Activated CD8-positive, alpha-beta memory T cell treated with anti-CD3 and anti-CD28 coated beads for 4 hours (primary cell): ENCODE measurements at regions not wholly inside any gene's neighbourhood (a gene's known extent, or its start where the extent isn't known, plus 50 kb on each side); places are given as distances from the start of the nearest gene placed in this dataset.
"Not testable (repeated sequence)": the region's sequence is repeated elsewhere in the genome, so short reads cannot be mapped to it uniquely, and the experiment has no call there.

ENCODE experiments used
- DNase-seq, 2 donors: peaks; one replicate each; pipeline ENCODE4 v3.0.0-alpha.2; 2020; ENCODE audit warnings: low read depth in 2 of 2

- DNase-seq, result no peak
These were observed 138.4 kb upstream of the LSM14A start for GRCh38 chr19:34033880-34034279.

GRCh38 chr19:34034318-34034846 lies 137.9 kb upstream of the LSM14A start:
- DNase-seq, result no peak

- peak; percentile 28 to 35 for DNase-seq
These were observed 130.3 kb upstream of the LSM14A start for GRCh38 chr19:34041925-34042521.

DNA sequence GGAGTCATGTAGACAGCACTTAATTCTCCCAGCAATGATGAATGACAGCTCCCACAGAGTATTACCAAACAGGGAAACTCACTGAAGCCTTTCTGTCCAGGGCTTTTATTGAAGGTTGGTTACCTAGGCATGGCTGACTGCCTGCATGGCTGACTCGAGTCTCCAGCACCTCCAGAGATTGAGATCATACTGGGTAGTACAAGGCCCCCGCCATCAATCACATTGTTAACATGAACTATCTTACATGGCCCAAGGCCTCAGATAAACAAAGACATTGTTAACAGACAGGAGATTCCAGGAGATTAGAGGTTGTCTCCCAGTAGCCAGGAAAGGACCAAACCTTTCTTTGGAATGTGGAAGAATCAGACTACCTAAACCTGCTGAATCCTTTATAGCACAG lies 128.3 kb upstream of the LSM14A start:
- no peak for DNase-seq

GRCh38 chr19:34049944-34050343 lies 122.4 kb upstream of the LSM14A start:
- no peak for DNase-seq

DNA sequence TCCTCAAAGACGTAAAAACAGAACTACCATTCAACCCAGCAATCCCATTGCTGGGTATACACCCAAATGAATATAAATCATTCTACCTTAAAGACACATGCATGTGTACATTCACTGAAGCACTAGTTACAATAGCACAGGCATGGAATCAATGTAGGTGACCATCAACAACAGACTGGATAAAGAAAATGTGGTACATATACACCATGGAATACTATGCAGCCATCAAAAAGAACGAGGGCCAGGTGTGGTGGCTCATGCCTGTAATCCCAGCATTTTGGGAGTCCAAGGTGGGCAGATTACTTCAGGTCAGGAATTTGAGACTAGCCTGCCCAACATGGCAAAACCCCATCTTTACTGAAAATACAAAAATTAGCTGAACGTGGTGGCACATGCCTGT lies 121.9 kb upstream of the LSM14A start:
- not testable (repeated sequence) for DNase-seq

DNA sequence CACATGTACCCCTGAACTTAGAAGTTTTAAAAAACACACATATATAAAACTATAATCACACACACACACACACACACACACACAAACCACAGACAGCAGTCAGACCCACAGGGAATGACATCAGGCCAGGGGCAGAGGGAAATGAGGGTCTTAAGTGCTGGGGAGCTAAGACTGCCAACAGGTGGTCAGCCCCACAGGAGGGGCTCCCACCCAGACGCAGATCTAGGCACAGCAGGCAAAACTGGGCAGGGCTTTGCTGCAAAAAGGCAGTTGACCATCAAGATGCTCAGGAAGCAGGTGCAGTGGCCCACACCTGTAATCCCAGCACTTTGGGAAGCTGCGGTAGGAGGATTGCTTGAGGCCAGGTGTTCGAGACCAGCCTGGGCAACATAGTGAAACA lies 121.0 kb upstream of the LSM14A start:
- no peak for DNase-seq

DNA sequence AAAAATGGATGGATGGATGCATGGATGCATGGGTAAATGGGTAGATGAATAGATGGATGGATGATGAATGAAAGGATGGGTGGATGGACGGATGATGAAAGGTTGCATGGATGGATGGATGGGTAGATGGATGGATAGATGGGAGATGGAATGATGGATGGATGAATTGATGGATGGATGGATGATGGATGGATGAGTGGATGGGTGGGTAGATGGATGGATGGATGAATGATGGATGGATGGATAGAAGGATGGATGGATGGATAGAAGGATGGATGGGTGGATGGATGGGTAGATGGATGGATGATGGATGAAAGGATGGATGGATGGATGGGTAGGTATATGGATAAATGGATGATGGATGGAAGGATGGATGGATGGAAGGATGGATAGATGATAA lies 115.1 kb upstream of the LSM14A start:
- no peak for DNase-seq

- DNase-seq, result no peak
These were observed 106.2 kb upstream of the LSM14A start for GRCh38 chr19:34066007-34066643.

DNA sequence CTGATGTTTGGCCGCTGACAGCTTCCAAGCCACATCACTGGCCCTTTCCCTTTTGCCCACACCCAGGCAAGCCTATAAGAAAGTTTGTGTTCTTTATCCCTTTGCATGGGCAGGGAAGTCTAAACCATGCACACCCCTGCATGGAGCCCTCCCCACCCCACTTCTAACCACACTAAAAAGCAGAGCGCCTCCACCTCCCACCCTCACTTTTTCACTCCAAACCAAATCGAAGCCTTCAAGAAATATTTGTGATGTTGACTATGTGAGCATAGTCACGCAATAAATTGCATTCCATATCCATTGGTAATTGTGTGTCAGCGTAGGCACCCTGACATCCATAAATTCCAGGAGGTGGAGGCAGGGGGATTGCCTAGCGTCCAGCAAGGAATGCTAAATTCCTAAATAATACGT lies 104.4 kb upstream of the LSM14A start:
- DNase-seq, result no peak

GRCh38 chr19:34075661-34076091 lies 96.6 kb upstream of the LSM14A start:
- no peak for DNase-seq

DNA sequence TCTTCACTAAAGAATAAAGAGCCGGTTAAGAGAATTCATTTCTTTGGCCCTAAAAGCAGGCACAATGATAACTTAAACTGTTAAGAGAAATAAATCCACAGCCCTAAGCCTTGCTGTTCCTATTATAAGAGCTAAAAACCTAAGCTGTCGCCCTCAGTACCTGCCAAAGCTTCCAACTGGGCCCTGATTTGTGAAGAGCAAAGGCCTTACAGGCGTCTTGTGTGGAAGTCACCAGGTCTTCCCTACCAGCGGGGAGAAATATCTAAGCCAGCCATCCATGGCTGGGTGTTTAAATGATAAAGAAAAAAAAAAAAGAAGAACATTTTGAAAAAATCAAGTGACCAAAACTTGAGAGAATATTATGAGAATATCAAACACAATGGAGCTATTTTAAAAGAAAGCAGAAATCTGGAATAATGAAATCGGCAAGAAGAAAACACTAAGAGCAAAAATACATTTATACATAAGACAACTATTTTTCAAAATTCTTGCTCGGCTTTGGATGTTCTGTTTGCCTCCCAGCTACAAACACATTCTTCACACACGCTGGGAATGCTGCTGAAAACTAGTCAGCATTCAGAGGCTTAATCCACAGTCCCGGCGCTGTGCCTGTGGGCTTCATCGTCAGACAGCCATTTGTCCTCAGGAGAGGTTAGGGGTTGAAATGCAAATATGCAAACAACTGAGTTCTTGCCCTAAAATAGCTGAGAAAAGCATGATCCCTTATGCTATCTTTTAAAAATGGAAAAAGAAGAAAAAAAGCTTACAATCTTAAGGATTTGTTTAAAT lies 89.8 kb upstream of the LSM14A start:
- no peak for DNase-seq

DNA sequence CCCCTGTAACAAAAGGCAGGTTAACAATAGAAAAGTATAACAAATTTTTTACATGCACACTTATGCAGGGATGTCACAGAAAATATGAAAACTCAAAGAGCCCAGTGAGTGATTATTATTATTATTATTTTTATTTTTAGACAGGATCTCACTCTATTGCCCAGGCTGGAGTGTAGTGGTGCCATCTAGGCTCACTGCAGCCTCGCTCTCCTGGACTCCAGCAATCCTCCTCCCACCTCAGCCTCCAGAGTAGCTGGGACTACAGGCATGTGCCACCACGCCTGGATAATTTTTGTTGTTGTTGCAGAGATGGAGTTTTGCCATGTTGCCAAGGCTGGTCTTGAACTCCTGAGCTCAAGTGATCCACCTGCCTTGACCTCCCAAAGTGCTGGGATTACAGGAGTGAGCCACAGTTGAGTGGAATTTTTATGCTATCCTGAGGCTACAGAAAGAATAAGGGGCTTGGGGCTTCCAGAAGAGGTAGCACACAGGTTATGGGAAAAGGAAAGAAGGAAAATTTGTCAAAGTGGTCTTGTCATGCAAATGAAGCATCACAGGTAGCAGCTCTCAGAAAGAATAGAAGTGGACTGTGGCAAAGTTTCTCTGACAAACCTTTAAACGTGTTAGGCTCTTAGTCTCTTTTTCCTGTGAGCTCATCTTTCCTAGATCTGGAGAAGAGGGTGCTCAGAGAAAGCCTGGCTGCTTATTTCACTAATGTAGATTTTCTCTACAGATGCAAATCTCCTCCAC lies 87.7 kb upstream of the LSM14A start:
- no peak for DNase-seq

GRCh38 chr19:34085336-34085735 lies 87.0 kb upstream of the LSM14A start:
- no peak for DNase-seq

GRCh38 chr19:34088292-34088691 lies 84.0 kb upstream of the LSM14A start:
- no peak for DNase-seq

DNA sequence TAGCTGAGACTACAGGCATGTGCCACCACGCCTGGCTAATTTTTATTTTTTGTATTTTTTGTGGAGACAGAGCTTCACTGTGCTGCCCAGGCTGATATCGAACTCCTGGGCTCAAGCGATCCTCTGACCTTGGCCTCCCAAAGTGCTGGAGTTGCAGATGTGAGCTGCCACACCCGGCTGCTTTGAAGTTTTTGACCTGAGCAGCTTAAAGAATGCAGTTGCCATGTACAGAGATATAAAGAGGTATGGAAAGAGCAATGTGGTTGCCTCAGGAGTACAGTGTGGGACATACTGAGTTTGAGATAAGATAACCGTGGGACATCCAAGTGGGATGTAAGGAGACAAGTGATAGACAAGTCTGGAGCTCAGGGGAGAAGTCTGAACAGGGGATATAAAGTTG lies 82.7 kb upstream of the LSM14A start:
- no peak for DNase-seq

DNA sequence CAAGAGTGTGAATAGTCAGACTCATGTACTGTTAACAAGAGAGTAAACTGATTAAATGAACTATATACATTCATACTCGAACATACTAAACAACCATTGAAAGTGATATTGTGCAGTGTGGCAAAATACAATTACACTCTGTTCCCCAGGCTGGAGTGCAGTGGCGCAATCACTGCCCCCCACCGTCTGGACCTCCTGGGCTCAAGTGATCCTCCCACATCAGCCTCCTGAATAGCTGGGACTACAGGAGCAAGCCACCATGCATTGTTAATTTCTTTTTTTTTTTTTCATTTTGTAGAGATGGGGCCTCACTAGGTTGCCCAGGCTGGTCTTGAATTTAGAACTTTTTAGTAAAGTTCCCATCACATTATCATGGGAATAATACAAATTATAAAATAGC lies 77.3 kb upstream of the LSM14A start:
- DNase-seq, result no peak

GRCh38 chr19:34095411-34095810 lies 76.9 kb upstream of the LSM14A start:
- not testable (repeated sequence) for DNase-seq

DNA sequence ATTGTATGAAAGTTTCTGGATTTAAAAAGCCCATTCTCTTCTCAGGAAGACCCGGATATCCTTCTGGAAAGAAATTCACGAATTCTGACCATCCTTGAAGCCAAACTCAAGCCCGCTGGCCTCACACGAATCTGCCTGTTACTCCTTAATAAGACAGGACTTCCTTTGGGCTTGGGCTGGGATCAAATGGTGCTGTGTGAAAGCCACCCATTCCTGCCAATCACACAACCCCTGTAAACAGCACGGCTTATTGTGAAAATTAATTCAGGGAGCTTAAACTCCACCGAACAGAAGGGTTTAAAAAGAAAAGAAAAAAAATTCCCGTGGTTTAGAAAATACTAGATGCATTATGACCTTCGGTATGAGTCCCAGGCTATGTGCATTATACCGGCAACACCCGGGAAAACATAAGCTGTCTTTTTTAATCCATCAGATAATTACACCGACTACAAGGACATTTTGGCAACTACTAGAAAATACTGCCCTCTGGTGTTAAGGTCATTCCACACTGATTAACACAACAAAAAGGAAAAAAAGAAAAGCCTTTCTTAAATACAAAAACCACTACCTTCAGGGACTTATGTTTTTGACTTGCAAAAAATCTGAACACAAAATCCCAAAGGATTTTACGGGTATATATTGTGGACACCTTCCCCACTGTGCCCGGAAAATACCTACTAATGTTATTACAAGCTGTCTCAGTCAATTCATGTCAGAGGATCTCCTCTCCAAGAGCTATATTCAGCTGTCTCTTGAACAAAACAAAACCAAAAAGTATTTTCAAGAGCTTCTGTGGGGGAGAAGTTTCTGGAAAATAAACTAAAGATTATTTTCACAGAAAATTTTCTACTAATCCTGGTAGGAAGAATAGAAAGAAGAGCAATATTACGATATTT lies 76.0 kb upstream of the LSM14A start:
- no peak for DNase-seq

- DNase-seq, result no peak
These were observed 68.2 kb upstream of the LSM14A start for GRCh38 chr19:34104096-34104495.

- DNase-seq, result no peak
These were observed 67.7 kb upstream of the LSM14A start for GRCh38 chr19:34104557-34104956.
